Keratinocyte (primary cell): ENCODE measurements at regions not wholly inside any gene's neighbourhood (a gene's known extent, or its start where the extent isn't known, plus 50 kb on each side); places are given as distances from the start of the nearest gene placed in this dataset.

Experiments
- DNase-seq: peaks from one replicate; pipeline ENCODE4 v3.0.0-alpha.2; 2011; ENCODE audit warnings: low read depth, missing footprints, low spot score
- FAIRE-seq: peaks from 2 replicates; lab custom pipeline; 2011; peaks lifted over from hg19 to GRCh38; lab: Jason Lieb, UNC
- H2AFZ ChIP-seq: 2 replicates; pipeline ENCODE4 v1.6.0; 2012; ENCODE audit warnings: low read length, control low read depth, inconsistent platforms; ENCODE audit not compliant: control insufficient read depth
- H3K27ac ChIP-seq: 2 replicates; pipeline ENCODE4 v1.5.1; 2011; ENCODE audit warnings: low read length; ENCODE audit not compliant: control insufficient read depth, insufficient read depth
- H3K27me3 ChIP-seq: 3 replicates; pipeline ENCODE4 v1.6.0; 2011; ENCODE audit warnings: low read length; ENCODE audit not compliant: control insufficient read depth, insufficient read depth; ENCODE audit errors: extremely low read depth
- H3K36me3 ChIP-seq, 2 experiments: 2 replicates in 1 of 2; 3 replicates in 1 of 2; pipeline ENCODE4 v1.5.1; 2011; ENCODE audit warnings: low read length in 2 of 2, mild to moderate bottlenecking in 1 of 2; ENCODE audit not compliant: control insufficient read depth in 2 of 2, insufficient read depth in 2 of 2; ENCODE audit errors: extremely low read depth in 1 of 2
- H3K4me1 ChIP-seq: 3 replicates; pipeline ENCODE4 v1.5.1; 2011; ENCODE audit warnings: low read length; ENCODE audit not compliant: control insufficient read depth, insufficient read depth; ENCODE audit errors: extremely low read depth
- H3K4me2 ChIP-seq: 3 replicates; pipeline ENCODE4 v1.6.0; 2011; ENCODE audit warnings: low read depth, low read length; ENCODE audit not compliant: control insufficient read depth, insufficient read depth; ENCODE audit errors: extremely low read depth
- H3K4me3 ChIP-seq, 3 experiments: fragments of 200-600 bp in 1 of 3; sonication (generic) in 1 of 3; 2 replicates in 2 of 3; 3 replicates in 1 of 3; pipeline ENCODE4 v1.5.1; 2011 to 2016; ENCODE audit warnings: low read length in 3 of 3, mild to moderate bottlenecking in 3 of 3, control low read depth in 2 of 3, inconsistent platforms in 1 of 3, low read depth in 1 of 3, mixed read lengths in 1 of 3, mixed run types in 1 of 3, moderate library complexity in 1 of 3; ENCODE audit not compliant: control insufficient read depth in 2 of 3, insufficient read depth in 2 of 3; ENCODE audit errors: extremely low read depth in 1 of 3
- H3K79me2 ChIP-seq: 2 replicates; pipeline ENCODE4 v1.6.0; 2012; ENCODE audit warnings: low read length; ENCODE audit not compliant: control insufficient read depth, insufficient read depth
- H3K9ac ChIP-seq: 3 replicates; pipeline ENCODE4 v1.6.0; 2011; ENCODE audit warnings: low read length; ENCODE audit not compliant: control insufficient read depth, insufficient read depth; ENCODE audit errors: extremely low read depth
- H3K9me1 ChIP-seq: 3 replicates; pipeline ENCODE4 v1.6.0; 2011; ENCODE audit warnings: low read length; ENCODE audit not compliant: control insufficient read depth, insufficient read depth; ENCODE audit errors: extremely low read depth
- H3K9me3 ChIP-seq: 2 replicates; pipeline ENCODE4 v1.5.1; 2012; ENCODE audit warnings: low read depth, low read length; ENCODE audit not compliant: control insufficient read depth
- H4K20me1 ChIP-seq: 3 replicates; pipeline ENCODE4 v1.6.0; 2011; ENCODE audit warnings: low read length; ENCODE audit not compliant: control insufficient read depth, insufficient read depth; ENCODE audit errors: extremely low read depth
- EZH2 ChIP-seq: IDR thresholded peaks from one replicate; pipeline ENCODE4 v1.6.1; 2012; ENCODE audit warnings: inconsistent platforms, mild to moderate bottlenecking, low read length, moderate library complexity
- dilution Hi-C: fragments of 300-500 bp; cut with MboI; formaldehyde crosslinking; loops from one replicate; pipeline ENCODE4 v1.7.0; 2020; ENCODE audit warnings: low sequenced_read_pairs; ENCODE audit not compliant: extremely low pct_ligation_motif_present
- TF ChIP-seq, protein P1 (sequence below), 3 experiments: IDR thresholded peaks in 1 of 3; conservative IDR thresholded peaks in 1 of 3; optimal IDR thresholded peaks in 1 of 3; 2 replicates in 2 of 3; 3 replicates in 1 of 3; pipeline versions ENCODE3 to v1.5.1; 2011; ENCODE audit warnings: low read length in 3 of 3, mild to moderate bottlenecking in 3 of 3, moderate library complexity in 2 of 3, control low read depth in 1 of 3, inconsistent platforms in 1 of 3; ENCODE audit not compliant: insufficient read depth in 2 of 3; ENCODE audit errors: extremely low read depth in 1 of 3

- no peak for TF ChIP-seq EZH2
- TF ChIP-seq, protein P1, sequence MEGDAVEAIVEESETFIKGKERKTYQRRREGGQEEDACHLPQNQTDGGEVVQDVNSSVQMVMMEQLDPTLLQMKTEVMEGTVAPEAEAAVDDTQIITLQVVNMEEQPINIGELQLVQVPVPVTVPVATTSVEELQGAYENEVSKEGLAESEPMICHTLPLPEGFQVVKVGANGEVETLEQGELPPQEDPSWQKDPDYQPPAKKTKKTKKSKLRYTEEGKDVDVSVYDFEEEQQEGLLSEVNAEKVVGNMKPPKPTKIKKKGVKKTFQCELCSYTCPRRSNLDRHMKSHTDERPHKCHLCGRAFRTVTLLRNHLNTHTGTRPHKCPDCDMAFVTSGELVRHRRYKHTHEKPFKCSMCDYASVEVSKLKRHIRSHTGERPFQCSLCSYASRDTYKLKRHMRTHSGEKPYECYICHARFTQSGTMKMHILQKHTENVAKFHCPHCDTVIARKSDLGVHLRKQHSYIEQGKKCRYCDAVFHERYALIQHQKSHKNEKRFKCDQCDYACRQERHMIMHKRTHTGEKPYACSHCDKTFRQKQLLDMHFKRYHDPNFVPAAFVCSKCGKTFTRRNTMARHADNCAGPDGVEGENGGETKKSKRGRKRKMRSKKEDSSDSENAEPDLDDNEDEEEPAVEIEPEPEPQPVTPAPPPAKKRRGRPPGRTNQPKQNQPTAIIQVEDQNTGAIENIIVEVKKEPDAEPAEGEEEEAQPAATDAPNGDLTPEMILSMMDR (optimal IDR thresholded peaks at IDR 0.05 in 1 of 3, IDR thresholded peaks at IDR 0.05 in 1 of 3, conservative IDR thresholded peaks at IDR 0.05 in 1 of 3; ENCODE audit: extremely low read depth in 1 of 3, insufficient read depth in 2 of 3, low read length in 3 of 3): no peak
- H3K4me1 ChIP-seq: no peaks in the 10 kb centered on the region
- no peak overlapping the region for H3K4me3 ChIP-seq
- dilution Hi-C loops: no loop called here
- H4K20me1 ChIP-seq: no peaks in the 10 kb centered on the region
- H2AFZ ChIP-seq: no peak overlapping the region
- no peaks in the 10 kb centered on the region for H3K36me3 ChIP-seq
- no peaks in the 10 kb centered on the region for H3K79me2 ChIP-seq
- H3K9me3 ChIP-seq: no peaks in the 10 kb centered on the region
- FAIRE-seq: no peak
- H3K9ac ChIP-seq: no peak overlapping the region
- H3K9me1 ChIP-seq: no peaks in the 10 kb centered on the region
- H3K27ac ChIP-seq: no peak overlapping the region
- no peak for DNase-seq
- H3K27me3 ChIP-seq: no peaks in the 10 kb centered on the region
- no peak overlapping the region for H3K4me2 ChIP-seq
These were observed 571.5 kb upstream of the AMOT start for GRCh38 chrX:113412106-113412505.

- Histone ChIP-seq H3K9me3 (no peaks in the 10 kb centered on the region), H4K20me1 (no peaks in the 10 kb centered on the region), H2AFZ (no peak overlapping the region), H3K4me2 (no peak overlapping the region), H3K9ac (no peak overlapping the region), H3K36me3 (no peaks in the 10 kb centered on the region), H3K9me1 (no peaks in the 10 kb centered on the region), H3K4me1 (no peaks in the 10 kb centered on the region), H3K27ac (no peak overlapping the region), H3K27me3 (no peaks in the 10 kb centered on the region), H3K4me3 (no peak overlapping the region), H3K79me2 (no peaks in the 10 kb centered on the region)
- TF ChIP-seq, protein P1 (optimal IDR thresholded peaks at IDR 0.05 in 1 of 3, IDR thresholded peaks at IDR 0.05 in 1 of 3, conservative IDR thresholded peaks at IDR 0.05 in 1 of 3; ENCODE audit: extremely low read depth in 1 of 3, insufficient read depth in 2 of 3, low read length in 3 of 3): no peak
- TF ChIP-seq EZH2: no peak
- FAIRE-seq (no peak), DNase-seq (no peak)
- dilution Hi-C loops: no loop called here
These were observed 568.2 kb upstream of the AMOT start for GRCh38 chrX:113408843-113409242.
